Endothelial cell (in vitro differentiated cells): ENCODE measurements at regions not wholly inside any gene's neighbourhood (a gene's known extent, or its start where the extent isn't known, plus 50 kb on each side); places are given as distances from the start of the nearest gene placed in this dataset.

ENCODE experiments used
- DNase-seq: peaks from one replicate; pipeline ENCODE4 v3.0.0; 2021; ENCODE audit warnings: low spot score
- H3K27ac Mint-ChIP-seq: one replicate; pipeline ENCODE4 v1.8.0; 2021; ENCODE audit warnings: mixed read lengths, inconsistent platforms; ENCODE audit not compliant: unreplicated experiment
- H3K27me3 Mint-ChIP-seq: one replicate; pipeline ENCODE4 v1.8.0; 2021; ENCODE audit warnings: mild to moderate bottlenecking, moderate library complexity, mixed read lengths, inconsistent platforms; ENCODE audit not compliant: unreplicated experiment
- H3K36me3 Mint-ChIP-seq: one replicate; pipeline ENCODE4 v1.8.0; 2021; ENCODE audit warnings: mild to moderate bottlenecking, low read depth, mixed read lengths, inconsistent platforms; ENCODE audit not compliant: unreplicated experiment
- H3K4me1 Mint-ChIP-seq: one replicate; pipeline ENCODE4 v1.8.0; 2021; ENCODE audit warnings: mild to moderate bottlenecking, mixed read lengths, inconsistent platforms; ENCODE audit not compliant: unreplicated experiment
- H3K4me3 Mint-ChIP-seq: one replicate; pipeline ENCODE4 v1.8.0; 2021; ENCODE audit warnings: mild to moderate bottlenecking, mixed read lengths, inconsistent platforms; ENCODE audit not compliant: unreplicated experiment
- H3K9me3 Mint-ChIP-seq: one replicate; pipeline ENCODE4 v1.8.0; 2021; ENCODE audit warnings: mixed read lengths, inconsistent platforms; ENCODE audit not compliant: unreplicated experiment
- CTCF ChIP-seq: fragments of 200-600 bp; sonication (generic); IDR thresholded peaks from one replicate; pipeline ENCODE4 v1.5.0; 2021; ENCODE audit warnings: antibody characterized with exemption; ENCODE audit not compliant: unreplicated experiment

DNA sequence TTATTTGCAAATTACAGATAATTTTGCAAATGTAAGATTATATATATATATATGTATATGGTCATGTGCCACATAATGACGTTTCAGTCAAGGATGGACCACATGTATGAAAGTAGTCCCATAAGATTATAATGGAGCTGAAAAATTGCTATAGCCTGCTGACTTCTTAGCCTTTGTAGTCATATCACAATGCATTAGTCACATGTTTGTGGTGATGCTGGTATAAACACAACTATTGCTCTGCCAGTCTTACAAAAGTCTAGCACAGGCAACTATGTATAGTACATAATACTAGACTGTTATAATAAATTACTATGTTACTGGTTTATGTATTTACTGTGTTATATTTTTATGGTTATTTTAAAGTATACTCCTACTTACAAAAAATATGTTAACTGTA is 444.3 kb downstream of the KCNJ2 start:
- Mint-ChIP-seq H3K36me3 (no peaks in the 10 kb centered on the region), H3K27ac (no peak overlapping the region), H3K4me3 (no peak overlapping the region), H3K4me1 (peaks cover 1% of the 10 kb centered on the region), H3K9me3 (no peaks in the 10 kb centered on the region), H3K27me3 (no peaks in the 10 kb centered on the region)
- no peak for DNase-seq
- no peak for TF ChIP-seq CTCF

DNA sequence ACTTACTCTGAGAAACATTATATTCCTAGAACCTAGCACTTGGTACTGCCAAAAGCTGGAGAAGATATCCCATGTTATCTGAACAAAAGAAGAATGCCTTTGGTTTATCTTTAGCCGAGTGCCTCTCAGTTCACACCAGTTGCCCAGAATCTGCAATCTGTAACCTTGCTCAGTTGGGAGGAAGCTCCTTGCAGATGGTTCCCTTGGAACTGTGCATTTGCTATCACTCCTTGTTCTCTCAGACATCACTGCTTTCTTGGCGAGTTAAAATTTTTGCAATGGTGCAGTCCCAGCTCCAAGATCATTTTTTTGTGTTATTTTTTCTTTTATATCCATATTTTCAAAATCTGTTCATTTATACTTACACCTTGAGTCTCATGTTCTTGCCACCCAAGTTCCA is 446.5 kb downstream of the KCNJ2 start:
- TF ChIP-seq CTCF, result no peak
- no peak overlapping the region for H3K4me3 Mint-ChIP-seq
- no peaks in the 10 kb centered on the region for H3K36me3 Mint-ChIP-seq
- no peaks in the 10 kb centered on the region for H3K9me3 Mint-ChIP-seq
- H3K4me1 Mint-ChIP-seq, result peaks cover 5% of the 10 kb centered on the region
- no peak overlapping the region for H3K27ac Mint-ChIP-seq
- peaks cover 1% of the 10 kb centered on the region for H3K27me3 Mint-ChIP-seq
- no peak for DNase-seq

GRCh38 chr17:70618641-70619040 is 449.3 kb downstream of the KCNJ2 start:
- H3K36me3 Mint-ChIP-seq, result no peaks in the 10 kb centered on the region
- peaks cover 1% of the 10 kb centered on the region for H3K27me3 Mint-ChIP-seq
- TF ChIP-seq CTCF, result no peak
- peaks cover 9% of the 10 kb centered on the region for H3K4me1 Mint-ChIP-seq
- no peaks in the 10 kb centered on the region for H3K9me3 Mint-ChIP-seq
- H3K27ac Mint-ChIP-seq, result no peak overlapping the region
- H3K4me3 Mint-ChIP-seq, result no peak overlapping the region
- DNase-seq, result no peak

DNA sequence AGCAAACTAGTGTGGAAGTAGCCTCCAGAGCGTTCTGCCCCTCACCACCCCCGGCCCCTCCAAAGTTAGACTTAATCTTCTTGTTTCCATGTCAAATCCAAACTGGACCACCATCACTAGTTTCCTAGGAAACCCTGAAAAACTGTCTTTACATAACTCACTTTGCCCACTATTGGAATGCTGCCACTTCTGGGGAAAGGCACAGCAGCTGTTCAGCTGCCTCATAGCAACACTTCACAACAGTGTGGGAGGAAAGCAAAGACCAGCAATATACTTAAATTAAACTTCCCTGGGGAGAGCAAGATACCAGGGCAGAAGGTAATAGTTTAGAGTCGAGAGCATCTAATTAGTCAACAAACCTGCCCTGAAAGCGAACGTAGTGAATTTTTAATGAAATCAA is 452.2 kb downstream of the KCNJ2 start:
- Mint-ChIP-seq H3K4me1 (peaks cover 9% of the 10 kb centered on the region), H3K27ac (no peak overlapping the region), H3K9me3 (no peaks in the 10 kb centered on the region), H3K36me3 (no peaks in the 10 kb centered on the region), H3K27me3 (peaks cover 1% of the 10 kb centered on the region), H3K4me3 (no peak overlapping the region)
- no peak for DNase-seq
- TF ChIP-seq CTCF, result no peak

GRCh38 chr17:70622368-70623260 is 453.3 kb downstream of the KCNJ2 start:
- DNase-seq, result peak; percentile 74
- no peaks in the 10 kb centered on the region for H3K36me3 Mint-ChIP-seq
- peaks cover 9% of the 10 kb centered on the region for H3K4me1 Mint-ChIP-seq
- H3K9me3 Mint-ChIP-seq, result no peaks in the 10 kb centered on the region
- no peak overlapping the region for H3K4me3 Mint-ChIP-seq
- H3K27ac Mint-ChIP-seq, result no peak overlapping the region
- H3K27me3 Mint-ChIP-seq, result peaks cover 3% of the 10 kb centered on the region
- peak; percentile 59 for TF ChIP-seq CTCF
